WTC11 (cell line): ENCODE measurements at regions not wholly inside any gene's neighbourhood (a gene's known extent, or its start where the extent isn't known, plus 50 kb on each side); places are given as distances from the start of the nearest gene placed in this dataset.

Experiments
- ATAC-seq: fragments of 200-7000 bp; cut with Tn5 transposase; 2 replicates; pipeline ENCODE4 v1.10.0; 2021; ENCODE audit warnings: mild to moderate bottlenecking, moderate library complexity
- CTCF ChIA-PET: fragments of 300-600 bp; sonication (Branson Sonifier 250); formaldehyde crosslinking; loops from one replicate; lab custom pipeline; 2021; ENCODE audit warnings: antibody characterized with exemption; lab: Charles Lee
- POLR2A ChIA-PET: fragments of 350-600 bp; sonication (Branson Sonifier 250); formaldehyde crosslinking; loops from one replicate; lab custom pipeline; 2021; ENCODE audit warnings: antibody characterized with exemption; lab: Charles Lee
- DNase-seq: peaks from one replicate; pipeline ENCODE4 v3.0.0; 2021; ENCODE audit warnings: low spot score
- H3K27ac Mint-ChIP-seq: 2 replicates; pipeline ENCODE4 v1.8.0; 2021; ENCODE audit warnings: mixed read lengths
- H3K27me3 Mint-ChIP-seq: 2 replicates; pipeline ENCODE4 v1.8.0; 2021; ENCODE audit warnings: low read depth, mild to moderate bottlenecking, moderate library complexity, mixed read lengths
- H3K36me3 Mint-ChIP-seq: 2 replicates; pipeline ENCODE4 v1.8.0; 2021; ENCODE audit warnings: mixed read lengths
- H3K4me1 Mint-ChIP-seq: 2 replicates; pipeline ENCODE4 v1.8.0; 2022; ENCODE audit warnings: mixed read lengths
- H3K4me3 Mint-ChIP-seq: 2 replicates; pipeline ENCODE4 v1.8.0; 2021; ENCODE audit warnings: mild to moderate bottlenecking, moderate library complexity, mixed read lengths
- H3K9me3 Mint-ChIP-seq: 2 replicates; pipeline ENCODE4 v1.8.0; 2021; ENCODE audit warnings: mixed read lengths
- CBFB ChIP-seq: sonication (generic); formaldehyde crosslinking; IDR thresholded peaks from 2 replicates; pipeline ENCODE4 v1.8.1; 2022; ENCODE audit warnings: mild to moderate bottlenecking, low read depth, missing genetic modification reagents
- CREM ChIP-seq: sonication (generic); formaldehyde crosslinking; IDR thresholded peaks from 2 replicates; pipeline ENCODE4 v1.8.1; 2022; ENCODE audit warnings: mild to moderate bottlenecking, missing genetic modification reagents, moderate library complexity
- ELF4 ChIP-seq: sonication (generic); formaldehyde crosslinking; IDR thresholded peaks from 2 replicates; pipeline ENCODE4 v1.8.1; 2022; ENCODE audit warnings: low read depth, mild to moderate bottlenecking, moderate library complexity, missing genetic modification reagents
- EMX1 ChIP-seq: fragments of 250-450 bp; sonication (Bioruptor Pico); IDR thresholded peaks from 2 replicates; pipeline ENCODE4 v1.8.0; 2021; ENCODE audit warnings: mild to moderate bottlenecking
- ESRRA ChIP-seq: sonication (generic); formaldehyde crosslinking; IDR thresholded peaks from 2 replicates; pipeline ENCODE4 v1.8.1; 2022; ENCODE audit warnings: mild to moderate bottlenecking, missing genetic modification reagents, borderline replicate concordance
- KAT7 ChIP-seq: sonication (generic); formaldehyde crosslinking; IDR thresholded peaks from 2 replicates; pipeline ENCODE4 v1.8.1; 2023; ENCODE audit warnings: missing genetic modification reagents, mild to moderate bottlenecking, borderline replicate concordance
- NFE2L1 ChIP-seq: sonication (generic); formaldehyde crosslinking; IDR thresholded peaks from 2 replicates; pipeline ENCODE4 v1.8.1; 2023; ENCODE audit warnings: missing genetic modification reagents
- OVOL2 ChIP-seq: fragments of 250-450 bp; sonication (Bioruptor Pico); IDR thresholded peaks from 2 replicates; pipeline ENCODE4 v1.9.0; 2021; ENCODE audit warnings: mild to moderate bottlenecking, borderline replicate concordance
- PRRX2 ChIP-seq: fragments of 250-450 bp; sonication (Bioruptor Pico); IDR thresholded peaks from 2 replicates; pipeline ENCODE4 v1.8.0; 2021; ENCODE audit warnings: mild to moderate bottlenecking
- RELA ChIP-seq: sonication (generic); formaldehyde crosslinking; IDR thresholded peaks from 2 replicates; pipeline ENCODE4 v1.8.1; 2022; ENCODE audit warnings: missing genetic modification reagents, mild to moderate bottlenecking, borderline replicate concordance
- SMAD4 ChIP-seq: sonication (generic); formaldehyde crosslinking; IDR thresholded peaks from 2 replicates; pipeline ENCODE4 v1.8.0; 2022; ENCODE audit warnings: mild to moderate bottlenecking, missing genetic modification reagents
- TCF7 ChIP-seq: sonication (generic); formaldehyde crosslinking; IDR thresholded peaks from 2 replicates; pipeline ENCODE4 v1.8.0; 2022; ENCODE audit warnings: mild to moderate bottlenecking, low read depth, missing genetic modification reagents, moderate library complexity
- TEAD1 ChIP-seq: sonication (generic); formaldehyde crosslinking; IDR thresholded peaks from 2 replicates; pipeline ENCODE4 v1.8.0; 2022; ENCODE audit warnings: mild to moderate bottlenecking, missing genetic modification reagents
- TEAD4 ChIP-seq: sonication (generic); formaldehyde crosslinking; IDR thresholded peaks from 2 replicates; pipeline ENCODE4 v1.8.0; 2022; ENCODE audit warnings: mild to moderate bottlenecking, missing genetic modification reagents
- ZNF121 ChIP-seq: sonication (generic); formaldehyde crosslinking; IDR thresholded peaks from 2 replicates; pipeline ENCODE4 v1.8.0; 2023; ENCODE audit warnings: missing genetic modification reagents
- ZNF232 ChIP-seq: sonication (generic); formaldehyde crosslinking; IDR thresholded peaks from 2 replicates; pipeline ENCODE4 v1.8.0; 2022; ENCODE audit warnings: mild to moderate bottlenecking, missing genetic modification reagents
- ZNF396 ChIP-seq: fragments of 250-450 bp; sonication (Bioruptor Pico); IDR thresholded peaks from 2 replicates; pipeline ENCODE4 v1.8.0; 2021; ENCODE audit warnings: mild to moderate bottlenecking, moderate library complexity, borderline replicate concordance
- ZNF423 ChIP-seq: fragments of 250-450 bp; sonication (Bioruptor Pico); IDR thresholded peaks from 2 replicates; pipeline ENCODE4 v2.1.2; 2022; ENCODE audit warnings: mild to moderate bottlenecking, moderate library complexity
- TF ChIP-seq, protein P1 (sequence below): sonication (generic); formaldehyde crosslinking; IDR thresholded peaks from 2 replicates; pipeline ENCODE4 v1.8.1; 2022; ENCODE audit warnings: mild to moderate bottlenecking, moderate library complexity, missing genetic modification reagents
- TF ChIP-seq, protein P2 (sequence below): sonication (generic); formaldehyde crosslinking; IDR thresholded peaks from 2 replicates; pipeline ENCODE4 v1.8.1; 2023; ENCODE audit warnings: mild to moderate bottlenecking, missing genetic modification reagents
- TF ChIP-seq, protein P3 (sequence below): fragments of 250-450 bp; sonication (Bioruptor Pico); IDR thresholded peaks from 2 replicates; pipeline ENCODE4 v1.9.0; 2021; ENCODE audit warnings: mild to moderate bottlenecking
- TF ChIP-seq, protein P4 (sequence below): sonication (generic); formaldehyde crosslinking; conservative IDR thresholded peaks from 2 replicates; pipeline ENCODE4 v1.8.1; 2023; ENCODE audit warnings: mild to moderate bottlenecking, low read depth, missing genetic modification reagents, moderate library complexity
- TF ChIP-seq, protein P5 (sequence below): sonication (generic); formaldehyde crosslinking; IDR thresholded peaks from 2 replicates; pipeline ENCODE4 v1.8.0; 2023; ENCODE audit warnings: missing genetic modification reagents
- TF ChIP-seq, protein P6 (sequence below): fragments of 250-450 bp; sonication (Bioruptor Pico); IDR thresholded peaks from 2 replicates; pipeline ENCODE4 v1.8.0; 2021; ENCODE audit warnings: mild to moderate bottlenecking
- TF ChIP-seq, protein P7 (sequence below): sonication (generic); formaldehyde crosslinking; IDR thresholded peaks from 2 replicates; pipeline ENCODE4 v1.8.1; 2023; ENCODE audit warnings: mild to moderate bottlenecking, missing genetic modification reagents, borderline replicate concordance

DNA sequence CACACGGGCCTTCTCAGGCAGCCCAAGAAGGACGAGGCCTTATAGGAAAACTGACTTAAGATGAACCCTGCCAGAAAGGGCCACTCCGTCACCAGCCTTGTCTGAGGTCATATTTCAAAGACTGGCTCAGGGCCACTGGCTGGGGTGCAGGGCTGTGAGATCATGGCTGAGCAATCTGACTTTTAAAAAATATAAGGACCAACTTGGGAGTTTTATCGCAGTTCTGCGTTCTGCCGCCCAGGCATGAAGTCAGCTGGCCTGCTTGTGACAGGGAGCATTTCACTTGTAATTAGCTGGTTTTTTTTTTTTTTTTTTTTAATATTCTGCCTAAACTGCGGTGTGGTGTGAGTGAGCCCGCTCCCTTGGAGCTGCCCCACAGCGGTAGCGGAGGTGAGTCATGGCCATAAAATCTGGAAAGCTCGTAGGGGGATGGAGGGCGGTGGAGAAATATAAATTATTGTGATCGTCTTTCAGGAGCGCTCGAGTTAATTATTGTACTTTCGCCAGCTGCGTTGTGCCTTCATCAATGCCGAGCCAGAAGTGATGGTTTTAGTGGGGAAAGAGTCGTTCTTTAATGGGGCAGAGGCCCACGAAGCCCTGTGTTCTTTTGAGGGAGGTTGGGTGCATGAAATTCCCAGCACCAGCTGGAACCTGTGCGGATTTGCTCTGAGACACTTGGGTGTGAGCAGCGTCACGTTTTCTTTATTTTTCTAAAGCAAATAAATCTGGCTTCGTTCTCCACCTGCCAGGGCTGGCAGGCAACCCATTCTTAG, 231.9 kb downstream of the C12orf75 start:
- Mint-ChIP-seq H3K27me3 (peaks cover 2% of the 10 kb centered on the region; the same call in 1 of the 2 replicates), H3K36me3 (no peaks in the 10 kb centered on the region), H3K27ac (no peak overlapping the region), H3K9me3 (peaks cover under 1% of the 10 kb centered on the region; the same call in 1 of the 2 replicates)
- DNase-seq = no peak
- TF ChIP-seq, protein P1, sequence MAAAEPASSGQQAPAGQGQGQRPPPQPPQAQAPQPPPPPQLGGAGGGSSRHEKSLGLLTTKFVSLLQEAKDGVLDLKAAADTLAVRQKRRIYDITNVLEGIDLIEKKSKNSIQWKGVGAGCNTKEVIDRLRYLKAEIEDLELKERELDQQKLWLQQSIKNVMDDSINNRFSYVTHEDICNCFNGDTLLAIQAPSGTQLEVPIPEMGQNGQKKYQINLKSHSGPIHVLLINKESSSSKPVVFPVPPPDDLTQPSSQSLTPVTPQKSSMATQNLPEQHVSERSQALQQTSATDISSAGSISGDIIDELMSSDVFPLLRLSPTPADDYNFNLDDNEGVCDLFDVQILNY (CRISPR knock-in tag) = no peak
- TF ChIP-seq OVOL2 (no peak), CREM (CRISPR knock-in tag) (no peak), PRRX2 (no peak), CBFB (CRISPR knock-in tag) (no peak), ESRRA (no peak), ZNF121 (CRISPR knock-in tag) (no peak), NFE2L1 (no peak), RELA (CRISPR knock-in tag) (no peak), KAT7 (no peak)
- TF ChIP-seq, protein P2, sequence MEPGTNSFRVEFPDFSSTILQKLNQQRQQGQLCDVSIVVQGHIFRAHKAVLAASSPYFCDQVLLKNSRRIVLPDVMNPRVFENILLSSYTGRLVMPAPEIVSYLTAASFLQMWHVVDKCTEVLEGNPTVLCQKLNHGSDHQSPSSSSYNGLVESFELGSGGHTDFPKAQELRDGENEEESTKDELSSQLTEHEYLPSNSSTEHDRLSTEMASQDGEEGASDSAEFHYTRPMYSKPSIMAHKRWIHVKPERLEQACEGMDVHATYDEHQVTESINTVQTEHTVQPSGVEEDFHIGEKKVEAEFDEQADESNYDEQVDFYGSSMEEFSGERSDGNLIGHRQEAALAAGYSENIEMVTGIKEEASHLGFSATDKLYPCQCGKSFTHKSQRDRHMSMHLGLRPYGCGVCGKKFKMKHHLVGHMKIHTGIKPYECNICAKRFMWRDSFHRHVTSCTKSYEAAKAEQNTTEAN (CRISPR knock-in tag) = no peak
- TF ChIP-seq, protein P3, sequence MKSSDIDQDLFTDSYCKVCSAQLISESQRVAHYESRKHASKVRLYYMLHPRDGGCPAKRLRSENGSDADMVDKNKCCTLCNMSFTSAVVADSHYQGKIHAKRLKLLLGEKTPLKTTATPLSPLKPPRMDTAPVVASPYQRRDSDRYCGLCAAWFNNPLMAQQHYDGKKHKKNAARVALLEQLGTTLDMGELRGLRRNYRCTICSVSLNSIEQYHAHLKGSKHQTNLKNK (CRISPR knock-in tag) = no peak
- TF ChIP-seq, all 79 proteins: peak for 0
- Mint-ChIP-seq H3K4me1 (peaks cover 11% of the 10 kb centered on the region), H3K4me3 (no peak overlapping the region)
- CTCF ChIA-PET = interaction anchor here (0.6 to 0.7 kb wide), 3 partner anchors 37 to 444 kb away, joined by 3 read pairs; no protein-coding TSS in a partner anchor
- peak; percentile 52 for ATAC-seq
- POLR2A ChIA-PET = no interaction called here

DNA sequence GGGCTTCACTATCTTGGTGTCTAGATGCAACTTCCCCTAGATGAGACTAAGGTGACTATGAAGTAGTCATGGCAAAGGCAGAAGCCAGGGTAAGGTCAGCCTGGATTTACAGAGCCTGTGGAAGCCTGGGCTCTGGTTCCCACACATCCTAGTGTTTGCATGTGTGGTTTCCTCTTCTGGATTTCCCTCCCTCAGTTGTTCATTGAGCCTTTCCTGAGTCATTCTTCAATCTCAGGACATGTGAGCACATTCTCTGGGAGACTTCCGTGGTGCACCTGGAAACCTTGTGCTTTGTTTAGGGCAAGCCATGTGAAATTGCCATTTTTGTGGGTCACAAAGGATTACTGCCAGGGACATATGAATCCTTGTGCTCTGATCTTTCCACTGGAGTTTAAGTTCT, 236.6 kb downstream of the C12orf75 start:
- DNase-seq (no peak), ATAC-seq (no peak)
- H3K36me3 Mint-ChIP-seq = no peaks in the 10 kb centered on the region
- H3K27ac Mint-ChIP-seq = no peak overlapping the region
- CTCF ChIA-PET = no interaction called here
- H3K9me3 Mint-ChIP-seq = peaks cover 7% of the 10 kb centered on the region; the same call in 1 of the 2 replicates
- H3K27me3 Mint-ChIP-seq = no peaks in the 10 kb centered on the region
- POLR2A ChIA-PET = no interaction called here
- peaks cover 7% of the 10 kb centered on the region for H3K4me1 Mint-ChIP-seq
- no peak overlapping the region for H3K4me3 Mint-ChIP-seq
- TF ChIP-seq TEAD4 (CRISPR knock-in tag) (no peak), CBFB (CRISPR knock-in tag) (no peak), NFE2L1 (no peak), TCF7 (no peak), SMAD4 (no peak), OVOL2 (no peak), RELA (CRISPR knock-in tag) (no peak), ELF4 (CRISPR knock-in tag) (no peak), EMX1 (CRISPR knock-in tag) (no peak), ZNF423 (CRISPR knock-in tag) (no peak), ZNF396 (CRISPR knock-in tag) (no peak), ZNF232 (CRISPR knock-in tag) (no peak), TEAD1 (CRISPR knock-in tag) (no peak)
- TF ChIP-seq, protein P4, sequence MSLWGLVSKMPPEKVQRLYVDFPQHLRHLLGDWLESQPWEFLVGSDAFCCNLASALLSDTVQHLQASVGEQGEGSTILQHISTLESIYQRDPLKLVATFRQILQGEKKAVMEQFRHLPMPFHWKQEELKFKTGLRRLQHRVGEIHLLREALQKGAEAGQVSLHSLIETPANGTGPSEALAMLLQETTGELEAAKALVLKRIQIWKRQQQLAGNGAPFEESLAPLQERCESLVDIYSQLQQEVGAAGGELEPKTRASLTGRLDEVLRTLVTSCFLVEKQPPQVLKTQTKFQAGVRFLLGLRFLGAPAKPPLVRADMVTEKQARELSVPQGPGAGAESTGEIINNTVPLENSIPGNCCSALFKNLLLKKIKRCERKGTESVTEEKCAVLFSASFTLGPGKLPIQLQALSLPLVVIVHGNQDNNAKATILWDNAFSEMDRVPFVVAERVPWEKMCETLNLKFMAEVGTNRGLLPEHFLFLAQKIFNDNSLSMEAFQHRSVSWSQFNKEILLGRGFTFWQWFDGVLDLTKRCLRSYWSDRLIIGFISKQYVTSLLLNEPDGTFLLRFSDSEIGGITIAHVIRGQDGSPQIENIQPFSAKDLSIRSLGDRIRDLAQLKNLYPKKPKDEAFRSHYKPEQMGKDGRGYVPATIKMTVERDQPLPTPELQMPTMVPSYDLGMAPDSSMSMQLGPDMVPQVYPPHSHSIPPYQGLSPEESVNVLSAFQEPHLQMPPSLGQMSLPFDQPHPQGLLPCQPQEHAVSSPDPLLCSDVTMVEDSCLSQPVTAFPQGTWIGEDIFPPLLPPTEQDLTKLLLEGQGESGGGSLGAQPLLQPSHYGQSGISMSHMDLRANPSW (CRISPR knock-in tag) = no peak
- TF ChIP-seq, protein P5, sequence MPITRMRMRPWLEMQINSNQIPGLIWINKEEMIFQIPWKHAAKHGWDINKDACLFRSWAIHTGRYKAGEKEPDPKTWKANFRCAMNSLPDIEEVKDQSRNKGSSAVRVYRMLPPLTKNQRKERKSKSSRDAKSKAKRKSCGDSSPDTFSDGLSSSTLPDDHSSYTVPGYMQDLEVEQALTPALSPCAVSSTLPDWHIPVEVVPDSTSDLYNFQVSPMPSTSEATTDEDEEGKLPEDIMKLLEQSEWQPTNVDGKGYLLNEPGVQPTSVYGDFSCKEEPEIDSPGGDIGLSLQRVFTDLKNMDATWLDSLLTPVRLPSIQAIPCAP (CRISPR knock-in tag) = no peak
- TF ChIP-seq, protein P6, sequence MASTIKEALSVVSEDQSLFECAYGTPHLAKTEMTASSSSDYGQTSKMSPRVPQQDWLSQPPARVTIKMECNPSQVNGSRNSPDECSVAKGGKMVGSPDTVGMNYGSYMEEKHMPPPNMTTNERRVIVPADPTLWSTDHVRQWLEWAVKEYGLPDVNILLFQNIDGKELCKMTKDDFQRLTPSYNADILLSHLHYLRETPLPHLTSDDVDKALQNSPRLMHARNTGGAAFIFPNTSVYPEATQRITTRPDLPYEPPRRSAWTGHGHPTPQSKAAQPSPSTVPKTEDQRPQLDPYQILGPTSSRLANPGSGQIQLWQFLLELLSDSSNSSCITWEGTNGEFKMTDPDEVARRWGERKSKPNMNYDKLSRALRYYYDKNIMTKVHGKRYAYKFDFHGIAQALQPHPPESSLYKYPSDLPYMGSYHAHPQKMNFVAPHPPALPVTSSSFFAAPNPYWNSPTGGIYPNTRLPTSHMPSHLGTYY = no peak
- TF ChIP-seq, protein P7, sequence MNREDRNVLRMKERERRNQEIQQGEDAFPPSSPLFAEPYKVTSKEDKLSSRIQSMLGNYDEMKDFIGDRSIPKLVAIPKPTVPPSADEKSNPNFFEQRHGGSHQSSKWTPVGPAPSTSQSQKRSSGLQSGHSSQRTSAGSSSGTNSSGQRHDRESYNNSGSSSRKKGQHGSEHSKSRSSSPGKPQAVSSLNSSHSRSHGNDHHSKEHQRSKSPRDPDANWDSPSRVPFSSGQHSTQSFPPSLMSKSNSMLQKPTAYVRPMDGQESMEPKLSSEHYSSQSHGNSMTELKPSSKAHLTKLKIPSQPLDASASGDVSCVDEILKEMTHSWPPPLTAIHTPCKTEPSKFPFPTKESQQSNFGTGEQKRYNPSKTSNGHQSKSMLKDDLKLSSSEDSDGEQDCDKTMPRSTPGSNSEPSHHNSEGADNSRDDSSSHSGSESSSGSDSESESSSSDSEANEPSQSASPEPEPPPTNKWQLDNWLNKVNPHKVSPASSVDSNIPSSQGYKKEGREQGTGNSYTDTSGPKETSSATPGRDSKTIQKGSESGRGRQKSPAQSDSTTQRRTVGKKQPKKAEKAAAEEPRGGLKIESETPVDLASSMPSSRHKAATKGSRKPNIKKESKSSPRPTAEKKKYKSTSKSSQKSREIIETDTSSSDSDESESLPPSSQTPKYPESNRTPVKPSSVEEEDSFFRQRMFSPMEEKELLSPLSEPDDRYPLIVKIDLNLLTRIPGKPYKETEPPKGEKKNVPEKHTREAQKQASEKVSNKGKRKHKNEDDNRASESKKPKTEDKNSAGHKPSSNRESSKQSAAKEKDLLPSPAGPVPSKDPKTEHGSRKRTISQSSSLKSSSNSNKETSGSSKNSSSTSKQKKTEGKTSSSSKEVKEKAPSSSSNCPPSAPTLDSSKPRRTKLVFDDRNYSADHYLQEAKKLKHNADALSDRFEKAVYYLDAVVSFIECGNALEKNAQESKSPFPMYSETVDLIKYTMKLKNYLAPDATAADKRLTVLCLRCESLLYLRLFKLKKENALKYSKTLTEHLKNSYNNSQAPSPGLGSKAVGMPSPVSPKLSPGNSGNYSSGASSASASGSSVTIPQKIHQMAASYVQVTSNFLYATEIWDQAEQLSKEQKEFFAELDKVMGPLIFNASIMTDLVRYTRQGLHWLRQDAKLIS (CRISPR knock-in tag) = no peak
